HCT116 (cell line): ENCODE measurements at regions not wholly inside any gene's neighbourhood (a gene's known extent, or its start where the extent isn't known, plus 50 kb on each side); places are given as distances from the start of the nearest gene placed in this dataset.
"Not testable (repeated sequence)": the region's sequence is repeated elsewhere in the genome, so short reads cannot be mapped to it uniquely, and the experiment has no call there.

Experiments used
- ATAC-seq: fragments of 200-7000 bp; cut with Tn5 transposase; 2 replicates; pipeline ENCODE4 v1.9.1; 2020; ENCODE audit warnings: mild to moderate bottlenecking, moderate library complexity
- BruUV-seq: library from RNA; stranded (reverse); fragments of 400-500 nt; replicated peaks from 2 replicates; lab custom pipeline; 2021; lab: Mats Ljungman, UMichigan
- CTCF ChIA-PET: fragments of 300-600 bp; sonication (Branson Sonifier 250); formaldehyde crosslinking; loops from one replicate; lab custom pipeline; 2021; ENCODE audit warnings: antibody characterized with exemption; lab: Charles Lee
- POLR2A ChIA-PET: fragments of 300-600, 350-600 bp; sonication (Branson Sonifier 250); formaldehyde crosslinking; loops from one replicate; lab custom pipeline; 2021; ENCODE audit warnings: antibody characterized with exemption; lab: Charles Lee
- RAD21 ChIA-PET, 2 experiments: fragments of 300-600 bp; sonication (Branson Sonifier 250); formaldehyde crosslinking; loops; one replicate each; lab custom pipeline; 2023; ENCODE audit warnings: low total read pairs in 2 of 2; ENCODE audit not compliant: uncharacterized antibody in 2 of 2, unreplicated experiment in 2 of 2, low non-redundant PET in 1 of 2; lab: Charles Lee
- DNase-seq: peaks from one replicate; pipeline ENCODE4 v3.0.0-alpha.2; 2010; ENCODE audit warnings: low read depth, low spot score
- H2AFZ ChIP-seq: fragments of 200-600 bp; shearing (Covaris generic), sonication (generic); 2 replicates; pipeline ENCODE4 v1.6.1; 2017; ENCODE audit warnings: low read depth, mixed run types, mixed read lengths, antibody characterized with exemption, low read length; ENCODE audit not compliant: poor library complexity, severe bottlenecking
- H3K27ac ChIP-seq: 2 replicates; pipeline ENCODE4 v1.5.1; 2012; ENCODE audit warnings: low read depth, low read length
- H3K27me3 ChIP-seq: fragments of 200-600 bp; sonication (generic); 2 replicates; pipeline ENCODE4 v1.6.1; 2016; ENCODE audit warnings: mixed run types, low read length, mixed read lengths; ENCODE audit not compliant: insufficient read depth
- H3K36me3 ChIP-seq, 2 experiments: fragments of 200-500 bp in 1 of 2; fragments of 200-600 bp in 1 of 2; sonication (Bioruptor generic) in 1 of 2; sonication (generic) in 1 of 2; 2 replicates each; pipeline versions ENCODE4 v1.5.1 to v1.6.1; 2014 to 2016; ENCODE audit warnings: low read length in 2 of 2, inconsistent platforms in 1 of 2, mixed read lengths in 1 of 2, mixed run types in 1 of 2; ENCODE audit not compliant: insufficient read depth in 2 of 2, control insufficient read depth in 1 of 2
- H3K4me1 ChIP-seq, 2 experiments: fragments of 200-600 bp in 1 of 2; sonication (generic) in 1 of 2; 2 replicates each; pipeline versions ENCODE4 v1.5.1 to v1.6.1; 2012 to 2017; ENCODE audit warnings: low read length in 2 of 2, inconsistent platforms in 1 of 2, mild to moderate bottlenecking in 1 of 2, mixed read lengths in 1 of 2, mixed run types in 1 of 2, moderate library complexity in 1 of 2; ENCODE audit not compliant: insufficient read depth in 2 of 2, control insufficient read depth in 1 of 2
- H3K4me2 ChIP-seq: fragments of 200-600 bp; sonication (generic); 2 replicates; pipeline ENCODE4 v1.6.1; 2017; ENCODE audit warnings: mixed run types, low read length, mixed read lengths
- H3K4me3 ChIP-seq, 2 experiments: fragments of 200-600 bp in 1 of 2; sonication (generic) in 1 of 2; replicated peaks in 1 of 2; 2 replicates each; pipeline ENCODE4 v1.5.1; 2011 to 2016; ENCODE audit warnings: low read length in 2 of 2, control low read depth in 1 of 2, low read depth in 1 of 2, mild to moderate bottlenecking in 1 of 2, mixed read lengths in 1 of 2, mixed run types in 1 of 2
- H3K79me2 ChIP-seq: fragments of 200-600 bp; sonication (generic); 2 replicates; pipeline ENCODE4 v1.6.1; 2017; ENCODE audit warnings: mild to moderate bottlenecking, mixed run types, low read length, moderate library complexity, mixed read lengths; ENCODE audit not compliant: insufficient read depth
- H3K9ac ChIP-seq: fragments of 200-600 bp; sonication (generic); 2 replicates; pipeline ENCODE4 v1.6.1; 2016; ENCODE audit warnings: low read length, mixed read lengths
- H3K9me2 ChIP-seq: fragments of 200-600 bp; sonication (generic), shearing (Covaris generic); 2 replicates; pipeline ENCODE4 v1.6.1; 2017; ENCODE audit warnings: mixed run types, mild to moderate bottlenecking, moderate library complexity; ENCODE audit not compliant: insufficient read depth
- H3K9me3 ChIP-seq, 2 experiments: fragments of 200-500 bp in 1 of 2; fragments of 200-600 bp in 1 of 2; sonication (Bioruptor generic) in 1 of 2; sonication (generic) in 1 of 2; 2 replicates each; pipeline ENCODE4 v1.6.1; 2014 to 2017; ENCODE audit warnings: low read length in 2 of 2, mixed read lengths in 2 of 2, inconsistent platforms in 1 of 2, low read depth in 1 of 2, mild to moderate bottlenecking in 1 of 2, mixed run types in 1 of 2, moderate library complexity in 1 of 2; ENCODE audit not compliant: control insufficient read depth in 1 of 2, insufficient read depth in 1 of 2
- H4K20me1 ChIP-seq: fragments of 200-600 bp; sonication (generic), shearing (Covaris generic); 2 replicates; pipeline ENCODE4 v1.6.1; 2017; ENCODE audit warnings: mixed run types, mild to moderate bottlenecking, moderate library complexity; ENCODE audit not compliant: insufficient read depth
- ELF1 ChIP-seq: IDR thresholded peaks from 2 replicates; pipeline ENCODE4 v1.6.1; 2012; ENCODE audit warnings: low read depth, borderline replicate concordance
- POLR2AphosphoS5 ChIP-seq: IDR thresholded peaks from 2 replicates; pipeline ENCODE4 v1.6.1; 2011; ENCODE audit warnings: mild to moderate bottlenecking, low read depth, low read length, moderate library complexity
- RAD21 ChIP-seq: IDR thresholded peaks from 2 replicates; pipeline ENCODE4 v1.6.1; 2012; ENCODE audit warnings: low read depth, mild to moderate bottlenecking
- SP1 ChIP-seq: IDR thresholded peaks from 2 replicates; pipeline ENCODE4 v1.6.1; 2012; ENCODE audit warnings: low read depth
- SRF ChIP-seq: IDR thresholded peaks from 2 replicates; pipeline ENCODE4 v1.6.1; 2012; ENCODE audit warnings: low read depth
- intact Hi-C: fragments of 100-400 bp; cut with micrococcal nuclease; formaldehyde crosslinking; loops from 2 replicates; pipeline ENCODE4 v1.10.0; 2022
- TF ChIP-seq, protein P1 (sequence below): IDR thresholded peaks from 2 replicates; pipeline ENCODE4 v1.6.1; 2011; ENCODE audit warnings: mild to moderate bottlenecking, low read length, moderate library complexity; ENCODE audit not compliant: insufficient replicate concordance; ENCODE audit errors: extremely low read depth
- TF ChIP-seq, protein P2 (sequence below): IDR thresholded peaks from 2 replicates; pipeline ENCODE4 v1.6.1; 2012; ENCODE audit warnings: low read depth

DNA sequence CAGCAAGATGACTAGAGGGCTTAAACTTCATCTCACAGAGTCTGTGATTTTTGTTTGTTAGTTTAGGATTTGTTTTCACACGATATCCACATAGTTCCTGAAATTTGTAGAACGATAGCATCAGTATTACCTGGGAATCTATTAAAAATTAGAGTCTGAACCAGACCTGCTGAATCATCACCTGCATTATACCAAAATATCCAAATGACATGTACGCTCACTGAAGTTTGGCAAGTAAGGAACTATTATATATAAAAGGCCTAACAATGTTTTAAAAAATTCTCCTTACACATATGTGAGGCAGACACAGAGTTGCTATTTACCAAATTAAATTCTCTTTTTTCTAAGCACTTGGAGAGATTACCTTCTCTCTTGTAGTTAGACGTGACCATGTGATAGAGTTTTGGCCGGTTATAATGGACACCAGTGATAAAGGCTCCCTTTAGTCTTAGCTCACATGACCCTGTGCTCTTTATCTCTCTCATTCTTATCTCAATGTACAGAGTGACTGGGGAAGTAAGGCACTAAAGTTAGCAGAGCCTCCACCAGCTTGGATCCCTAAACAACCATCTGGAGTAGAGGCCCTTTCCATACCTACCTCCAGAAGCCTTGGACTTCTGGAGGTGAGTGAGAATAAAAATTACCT lies 363.1 kb downstream of the DSC3 start:
- no peak for ATAC-seq
- POLR2A ChIA-PET = no interaction called here
- no peak overlapping the region for H3K27ac ChIP-seq
- CTCF ChIA-PET = no interaction called here
- no peaks in the 10 kb centered on the region for H3K9me2 ChIP-seq
- DNase-seq = no peak
- TF ChIP-seq RAD21 = no peak
- no peaks in the 10 kb centered on the region for H3K27me3 ChIP-seq
- no peaks in the 10 kb centered on the region for H3K36me3 ChIP-seq
- H3K9me3 ChIP-seq = no peaks in the 10 kb centered on the region
- no peak overlapping the region for H3K4me3 ChIP-seq
- no peak overlapping the region for H3K9ac ChIP-seq
- intact Hi-C loops = no loop called here
- no peaks in the 10 kb centered on the region for H3K4me1 ChIP-seq
- H3K79me2 ChIP-seq = no peaks in the 10 kb centered on the region
- no peaks in the 10 kb centered on the region for H4K20me1 ChIP-seq
- no TSS peak for BruUV-seq
- no peak overlapping the region for H2AFZ ChIP-seq
- RAD21 ChIA-PET = no interaction called here
- H3K4me2 ChIP-seq = no peak overlapping the region

DNA sequence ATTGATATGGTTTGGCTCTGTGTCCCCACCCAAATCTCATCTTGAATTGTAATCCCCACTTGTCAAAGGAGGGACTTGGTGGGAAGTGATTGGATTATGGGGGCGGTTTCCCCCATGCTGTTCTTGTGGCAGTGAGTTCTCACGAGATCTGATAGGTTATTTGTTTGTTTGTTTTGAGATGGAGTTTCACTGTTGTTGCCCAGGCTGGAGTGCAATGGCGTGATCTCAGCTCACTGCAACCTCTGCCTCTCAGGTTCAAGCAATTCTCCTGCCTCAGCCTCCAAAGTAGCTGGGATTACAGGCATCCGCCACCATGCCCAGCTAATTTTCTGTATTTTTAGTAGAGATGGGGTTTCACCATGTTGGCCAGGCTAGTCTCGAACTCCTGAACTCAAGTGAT lies 364.7 kb downstream of the DSC3 start:
- H3K27ac ChIP-seq, H3K9me3 ChIP-seq, H3K4me1 ChIP-seq, H3K36me3 ChIP-seq, H3K4me3 ChIP-seq, H4K20me1 ChIP-seq, CTCF ChIA-PET, BruUV-seq, ATAC-seq, H3K27me3 ChIP-seq, DNase-seq, RAD21 ChIA-PET, intact Hi-C loops, H3K79me2 ChIP-seq, H3K9me2 ChIP-seq, H3K9ac ChIP-seq, H2AFZ ChIP-seq, H3K4me2 ChIP-seq, POLR2A ChIA-PET: not testable (repeated sequence)

DNA sequence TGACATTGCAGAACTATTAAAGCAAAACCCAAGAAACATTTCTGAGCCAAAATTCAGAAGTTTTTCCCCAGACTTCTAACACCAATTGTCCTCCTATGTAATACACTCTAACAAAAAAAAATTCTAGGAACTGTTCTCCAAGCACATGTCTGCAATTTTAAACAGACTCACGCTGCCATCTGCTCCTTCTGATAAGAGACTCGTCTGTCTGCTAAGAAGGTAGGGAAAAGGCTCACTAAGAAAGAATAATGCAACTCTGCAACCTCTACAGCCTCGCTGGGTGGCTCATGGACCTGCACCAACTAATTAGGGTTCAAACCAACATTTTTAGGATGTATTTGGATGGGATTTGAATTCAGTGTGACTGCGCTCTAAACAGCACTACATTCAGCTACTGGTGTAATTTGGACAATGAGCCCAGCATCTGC lies 366.5 kb downstream of the DSC3 start:
- H3K79me2 ChIP-seq = no peaks in the 10 kb centered on the region
- intact Hi-C loops = no loop called here
- POLR2A ChIA-PET = no interaction called here
- no peaks in the 10 kb centered on the region for H4K20me1 ChIP-seq
- no peak overlapping the region for H3K4me3 ChIP-seq
- H2AFZ ChIP-seq = no peak overlapping the region
- no peaks in the 10 kb centered on the region for H3K9me3 ChIP-seq
- CTCF ChIA-PET = no interaction called here
- no TSS peak for BruUV-seq
- ATAC-seq = no peak
- H3K36me3 ChIP-seq = no peaks in the 10 kb centered on the region; a peak in 1 of 4 replicates
- H3K27ac ChIP-seq = no peak overlapping the region
- no peak overlapping the region for H3K9ac ChIP-seq
- H3K9me2 ChIP-seq = no peaks in the 10 kb centered on the region
- H3K4me2 ChIP-seq = no peak overlapping the region
- RAD21 ChIA-PET = no interaction called here
- no peaks in the 10 kb centered on the region for H3K27me3 ChIP-seq
- no peaks in the 10 kb centered on the region for H3K4me1 ChIP-seq
- DNase-seq = no peak
- TF ChIP-seq SP1 (no peak), POLR2AphosphoS5 (no peak), SRF (no peak), ELF1 (no peak)
- TF ChIP-seq, protein P1, sequence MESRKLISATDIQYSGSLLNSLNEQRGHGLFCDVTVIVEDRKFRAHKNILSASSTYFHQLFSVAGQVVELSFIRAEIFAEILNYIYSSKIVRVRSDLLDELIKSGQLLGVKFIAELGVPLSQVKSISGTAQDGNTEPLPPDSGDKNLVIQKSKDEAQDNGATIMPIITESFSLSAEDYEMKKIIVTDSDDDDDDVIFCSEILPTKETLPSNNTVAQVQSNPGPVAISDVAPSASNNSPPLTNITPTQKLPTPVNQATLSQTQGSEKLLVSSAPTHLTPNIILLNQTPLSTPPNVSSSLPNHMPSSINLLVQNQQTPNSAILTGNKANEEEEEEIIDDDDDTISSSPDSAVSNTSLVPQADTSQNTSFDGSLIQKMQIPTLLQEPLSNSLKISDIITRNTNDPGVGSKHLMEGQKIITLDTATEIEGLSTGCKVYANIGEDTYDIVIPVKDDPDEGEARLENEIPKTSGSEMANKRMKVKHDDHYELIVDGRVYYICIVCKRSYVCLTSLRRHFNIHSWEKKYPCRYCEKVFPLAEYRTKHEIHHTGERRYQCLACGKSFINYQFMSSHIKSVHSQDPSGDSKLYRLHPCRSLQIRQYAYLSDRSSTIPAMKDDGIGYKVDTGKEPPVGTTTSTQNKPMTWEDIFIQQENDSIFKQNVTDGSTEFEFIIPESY = no peak
- TF ChIP-seq, protein P2, sequence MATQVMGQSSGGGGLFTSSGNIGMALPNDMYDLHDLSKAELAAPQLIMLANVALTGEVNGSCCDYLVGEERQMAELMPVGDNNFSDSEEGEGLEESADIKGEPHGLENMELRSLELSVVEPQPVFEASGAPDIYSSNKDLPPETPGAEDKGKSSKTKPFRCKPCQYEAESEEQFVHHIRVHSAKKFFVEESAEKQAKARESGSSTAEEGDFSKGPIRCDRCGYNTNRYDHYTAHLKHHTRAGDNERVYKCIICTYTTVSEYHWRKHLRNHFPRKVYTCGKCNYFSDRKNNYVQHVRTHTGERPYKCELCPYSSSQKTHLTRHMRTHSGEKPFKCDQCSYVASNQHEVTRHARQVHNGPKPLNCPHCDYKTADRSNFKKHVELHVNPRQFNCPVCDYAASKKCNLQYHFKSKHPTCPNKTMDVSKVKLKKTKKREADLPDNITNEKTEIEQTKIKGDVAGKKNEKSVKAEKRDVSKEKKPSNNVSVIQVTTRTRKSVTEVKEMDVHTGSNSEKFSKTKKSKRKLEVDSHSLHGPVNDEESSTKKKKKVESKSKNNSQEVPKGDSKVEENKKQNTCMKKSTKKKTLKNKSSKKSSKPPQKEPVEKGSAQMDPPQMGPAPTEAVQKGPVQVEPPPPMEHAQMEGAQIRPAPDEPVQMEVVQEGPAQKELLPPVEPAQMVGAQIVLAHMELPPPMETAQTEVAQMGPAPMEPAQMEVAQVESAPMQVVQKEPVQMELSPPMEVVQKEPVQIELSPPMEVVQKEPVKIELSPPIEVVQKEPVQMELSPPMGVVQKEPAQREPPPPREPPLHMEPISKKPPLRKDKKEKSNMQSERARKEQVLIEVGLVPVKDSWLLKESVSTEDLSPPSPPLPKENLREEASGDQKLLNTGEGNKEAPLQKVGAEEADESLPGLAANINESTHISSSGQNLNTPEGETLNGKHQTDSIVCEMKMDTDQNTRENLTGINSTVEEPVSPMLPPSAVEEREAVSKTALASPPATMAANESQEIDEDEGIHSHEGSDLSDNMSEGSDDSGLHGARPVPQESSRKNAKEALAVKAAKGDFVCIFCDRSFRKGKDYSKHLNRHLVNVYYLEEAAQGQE = no peak
